BLaER1 (cell line): ENCODE measurements at regions not wholly inside any gene's neighbourhood (a gene's known extent, or its start where the extent isn't known, plus 50 kb on each side); places are given as distances from the start of the nearest gene placed in this dataset.

Source experiments
- H3K27ac ChIP-seq: shearing (Covaris generic); formaldehyde crosslinking; 2 replicates; pipeline ENCODE4 v1.8.1; 2022
- H3K27me3 ChIP-seq: shearing (Covaris generic); formaldehyde crosslinking; 2 replicates; pipeline ENCODE4 v1.8.1; 2022
- H3K36me3 ChIP-seq: shearing (Covaris generic); formaldehyde crosslinking; 2 replicates; pipeline ENCODE4 v1.8.1; 2022
- H3K4me1 ChIP-seq: shearing (Covaris generic); formaldehyde crosslinking; 2 replicates; pipeline ENCODE4 v1.8.1; 2022
- H3K4me2 ChIP-seq: shearing (Covaris generic); formaldehyde crosslinking; 2 replicates; pipeline ENCODE4 v1.8.1; 2022
- H3K4me3 ChIP-seq: shearing (Covaris generic); formaldehyde crosslinking; 2 replicates; pipeline ENCODE4 v1.8.1; 2022
- H3K9ac ChIP-seq: shearing (Covaris generic); formaldehyde crosslinking; 2 replicates; pipeline ENCODE4 v1.8.1; 2022
- H3K9me3 ChIP-seq: shearing (Covaris generic); formaldehyde crosslinking; 2 replicates; pipeline ENCODE4 v1.8.1; 2022
- H4K20me1 ChIP-seq: shearing (Covaris generic); formaldehyde crosslinking; 2 replicates; pipeline ENCODE4 v1.8.1; 2022
- Cebpa-rat ChIP-seq: shearing (Covaris generic); IDR thresholded peaks from 2 replicates; pipeline ENCODE4 v1.8.1; 2022

DNA sequence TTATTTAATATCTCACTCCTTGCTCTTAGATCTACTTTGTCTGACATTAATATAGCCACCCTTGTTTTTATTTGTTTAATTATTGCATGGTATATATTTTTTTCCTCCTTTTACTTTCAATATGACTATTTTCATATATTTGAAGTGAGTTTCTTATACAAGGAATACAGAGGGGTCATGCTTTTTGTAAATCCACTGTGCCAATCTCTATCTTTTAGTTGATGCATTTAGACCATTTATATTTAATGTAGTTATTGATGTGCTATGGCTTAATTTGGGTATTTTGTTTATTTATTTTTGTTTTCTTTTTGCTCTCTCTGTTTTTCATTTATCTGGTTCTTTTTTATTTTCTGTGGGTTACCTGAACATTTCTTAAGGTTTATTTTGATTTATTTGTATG is 750.6 kb downstream of the TMEM182 start:
- no peak overlapping the region for H3K9ac ChIP-seq
- H3K27me3 ChIP-seq: no peaks in the 10 kb centered on the region
- H3K4me3 ChIP-seq: no peak overlapping the region
- H3K9me3 ChIP-seq: no peaks in the 10 kb centered on the region
- H4K20me1 ChIP-seq: no peaks in the 10 kb centered on the region
- H3K4me2 ChIP-seq: no peak overlapping the region
- no peak overlapping the region for H3K27ac ChIP-seq
- TF ChIP-seq Cebpa-rat: no peak
- H3K4me1 ChIP-seq: no peaks in the 10 kb centered on the region
- no peaks in the 10 kb centered on the region for H3K36me3 ChIP-seq

DNA sequence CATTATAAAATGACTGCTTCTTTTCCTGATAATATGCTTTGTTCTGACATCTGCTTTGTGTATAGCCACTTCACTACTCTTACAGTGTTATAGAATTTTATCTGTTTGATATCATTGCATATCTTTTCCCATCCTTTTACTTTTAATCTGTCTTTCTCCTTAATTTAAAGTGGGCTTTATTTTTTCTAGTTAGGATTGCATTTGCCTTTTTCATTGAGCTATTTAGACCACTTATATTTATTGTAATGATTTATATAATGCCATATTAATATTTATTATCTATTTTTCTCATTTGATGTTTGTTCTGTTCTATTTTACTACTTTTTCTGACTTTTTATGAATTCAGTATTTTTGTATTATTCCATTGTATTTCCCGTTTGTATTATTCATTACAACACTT is 758.7 kb downstream of the TMEM182 start:
- no peak overlapping the region for H3K4me3 ChIP-seq
- no peak overlapping the region for H3K9ac ChIP-seq
- H3K4me2 ChIP-seq: no peak overlapping the region
- H3K4me1 ChIP-seq: no peaks in the 10 kb centered on the region
- no peaks in the 10 kb centered on the region for H3K36me3 ChIP-seq
- no peak overlapping the region for H3K27ac ChIP-seq
- H4K20me1 ChIP-seq: no peaks in the 10 kb centered on the region
- no peak for TF ChIP-seq Cebpa-rat
- no peaks in the 10 kb centered on the region for H3K27me3 ChIP-seq
- H3K9me3 ChIP-seq: no peaks in the 10 kb centered on the region

DNA sequence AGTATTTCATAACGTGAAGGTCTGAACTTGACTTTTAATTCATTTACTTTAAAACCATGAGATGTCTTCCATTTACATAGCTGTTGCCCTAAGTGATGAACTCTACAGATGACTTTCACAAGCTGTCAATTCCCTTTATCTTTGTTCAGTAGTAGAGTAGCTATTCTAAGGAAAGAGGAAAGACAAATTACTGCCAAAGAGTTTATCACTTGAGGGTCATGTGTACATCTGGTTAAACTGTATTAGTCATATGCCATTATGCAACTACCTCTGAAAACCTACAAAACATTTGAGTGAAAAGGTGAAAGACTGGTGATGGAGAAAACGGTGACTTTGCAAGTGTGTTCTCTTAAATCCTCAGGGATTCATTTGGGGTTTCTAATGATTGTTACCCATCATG is 763.9 kb downstream of the TMEM182 start:
- Histone ChIP-seq H3K9ac (no peak overlapping the region), H3K4me3 (no peak overlapping the region), H3K4me1 (no peaks in the 10 kb centered on the region), H3K4me2 (no peak overlapping the region), H3K27ac (no peak overlapping the region), H4K20me1 (no peaks in the 10 kb centered on the region), H3K27me3 (no peaks in the 10 kb centered on the region), H3K9me3 (no peaks in the 10 kb centered on the region), H3K36me3 (no peaks in the 10 kb centered on the region)
- TF ChIP-seq Cebpa-rat: no peak

DNA sequence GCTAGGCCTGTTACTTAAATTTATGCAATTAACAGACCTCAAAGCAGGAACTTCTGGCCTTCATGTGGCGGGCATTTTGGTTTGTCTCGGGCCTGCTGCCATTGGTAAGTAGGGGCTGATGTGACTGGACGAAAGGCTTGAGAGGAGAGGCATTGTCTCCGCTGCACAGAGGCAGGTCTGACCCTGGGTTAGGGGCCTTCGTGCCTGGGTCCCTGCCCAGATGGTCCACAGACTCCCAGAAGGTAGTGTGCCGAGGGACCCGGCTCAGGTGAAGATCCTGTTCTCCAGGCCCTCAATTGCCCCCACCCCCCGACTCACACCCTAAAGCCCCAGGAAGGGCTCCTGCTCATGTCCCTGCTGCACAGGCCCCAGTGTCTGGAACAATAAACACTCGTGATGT is 764.9 kb downstream of the TMEM182 start:
- Histone ChIP-seq H3K9ac (no peak overlapping the region), H3K36me3 (no peaks in the 10 kb centered on the region), H3K4me1 (no peaks in the 10 kb centered on the region), H3K4me3 (no peak overlapping the region), H3K4me2 (no peak overlapping the region), H4K20me1 (no peaks in the 10 kb centered on the region), H3K27me3 (no peaks in the 10 kb centered on the region), H3K27ac (no peak overlapping the region), H3K9me3 (no peaks in the 10 kb centered on the region)
- no peak for TF ChIP-seq Cebpa-rat

DNA sequence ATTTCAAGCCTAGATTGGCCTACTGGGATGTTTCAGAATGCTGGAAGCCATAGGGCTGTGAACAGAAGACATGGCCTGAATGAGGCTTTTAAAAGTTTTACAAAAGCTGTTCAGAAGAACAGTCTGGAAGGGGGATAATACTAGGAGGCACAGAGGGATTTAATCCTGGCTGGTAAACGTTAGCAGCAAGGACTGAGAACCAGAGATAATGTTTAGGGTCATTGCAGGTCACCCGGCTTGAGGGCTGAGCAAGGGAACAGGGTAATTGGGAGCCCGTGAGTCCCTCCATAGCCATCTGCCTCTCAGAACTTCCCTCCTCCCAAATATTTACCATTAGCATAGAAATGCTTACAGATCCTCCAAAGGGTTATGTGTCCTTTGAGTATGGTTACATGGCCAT is 765.4 kb downstream of the TMEM182 start:
- Histone ChIP-seq H3K4me1 (no peaks in the 10 kb centered on the region), H3K27me3 (no peaks in the 10 kb centered on the region), H4K20me1 (no peaks in the 10 kb centered on the region), H3K9ac (no peak overlapping the region), H3K27ac (no peak overlapping the region), H3K36me3 (no peaks in the 10 kb centered on the region), H3K4me2 (no peak overlapping the region), H3K4me3 (no peak overlapping the region), H3K9me3 (no peaks in the 10 kb centered on the region)
- no peak for TF ChIP-seq Cebpa-rat

DNA sequence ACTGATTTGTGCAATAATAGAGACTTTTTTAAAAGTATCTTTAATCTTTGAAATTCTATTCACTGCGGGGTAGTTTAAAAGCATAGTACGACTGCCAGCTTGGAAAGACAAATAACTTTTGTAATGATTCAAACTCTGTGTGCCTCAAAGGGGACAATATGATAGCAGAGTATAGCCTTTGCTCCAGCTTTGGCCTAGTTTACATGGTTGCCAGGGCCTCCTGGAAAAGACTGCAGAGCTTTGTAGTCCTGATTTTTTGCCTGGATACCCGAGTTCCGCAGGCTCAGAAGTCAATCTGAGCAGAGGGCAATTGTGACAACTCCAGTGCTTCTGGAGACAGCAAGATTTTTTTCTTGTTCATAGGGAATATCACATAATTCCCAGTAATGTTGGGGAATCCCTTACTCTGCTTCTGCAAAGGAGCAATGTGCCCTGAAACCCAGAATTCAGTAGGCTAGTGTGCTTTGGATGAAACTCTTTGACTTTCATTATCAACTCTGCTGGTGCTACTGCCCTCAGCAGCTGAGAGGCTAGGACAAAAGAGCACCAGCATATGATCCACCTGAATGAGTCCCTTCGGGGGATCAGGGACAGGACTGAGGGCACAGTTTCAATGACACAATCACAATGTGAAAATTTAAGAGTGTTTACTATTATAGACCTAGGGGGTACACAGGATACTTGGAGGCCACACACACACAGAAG is 768.1 kb downstream of the TMEM182 start:
- Histone ChIP-seq H3K9me3 (no peaks in the 10 kb centered on the region), H3K9ac (no peak overlapping the region), H4K20me1 (no peaks in the 10 kb centered on the region), H3K27me3 (no peaks in the 10 kb centered on the region), H3K4me3 (no peak overlapping the region), H3K36me3 (no peaks in the 10 kb centered on the region), H3K4me2 (no peak overlapping the region), H3K27ac (no peak overlapping the region), H3K4me1 (no peaks in the 10 kb centered on the region)
- TF ChIP-seq Cebpa-rat: no peak

DNA sequence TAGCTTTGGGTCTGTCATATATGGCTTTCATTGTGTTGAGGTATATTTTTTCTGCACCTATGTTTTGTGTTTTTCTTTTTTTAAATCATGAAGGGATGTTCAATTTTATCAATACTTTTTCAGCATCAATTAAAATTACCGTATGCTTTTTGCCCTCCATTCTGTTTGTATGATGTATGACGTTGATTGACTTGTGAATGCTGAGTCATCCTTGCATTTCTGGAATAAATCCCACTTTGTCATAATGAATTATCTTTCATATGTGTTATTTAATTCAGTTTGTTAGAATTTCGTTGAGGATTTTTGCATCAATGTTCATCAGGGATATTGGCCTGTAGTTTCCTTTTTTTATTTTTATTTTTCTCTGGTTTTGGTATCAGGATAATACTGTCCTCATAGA is 790.9 kb downstream of the TMEM182 start:
- Histone ChIP-seq H3K9me3 (no peaks in the 10 kb centered on the region), H3K27me3 (no peaks in the 10 kb centered on the region), H3K4me3 (no peak overlapping the region), H3K9ac (no peak overlapping the region), H4K20me1 (no peaks in the 10 kb centered on the region), H3K4me2 (no peak overlapping the region), H3K36me3 (no peaks in the 10 kb centered on the region), H3K4me1 (no peaks in the 10 kb centered on the region), H3K27ac (no peak overlapping the region)
- no peak for TF ChIP-seq Cebpa-rat

DNA sequence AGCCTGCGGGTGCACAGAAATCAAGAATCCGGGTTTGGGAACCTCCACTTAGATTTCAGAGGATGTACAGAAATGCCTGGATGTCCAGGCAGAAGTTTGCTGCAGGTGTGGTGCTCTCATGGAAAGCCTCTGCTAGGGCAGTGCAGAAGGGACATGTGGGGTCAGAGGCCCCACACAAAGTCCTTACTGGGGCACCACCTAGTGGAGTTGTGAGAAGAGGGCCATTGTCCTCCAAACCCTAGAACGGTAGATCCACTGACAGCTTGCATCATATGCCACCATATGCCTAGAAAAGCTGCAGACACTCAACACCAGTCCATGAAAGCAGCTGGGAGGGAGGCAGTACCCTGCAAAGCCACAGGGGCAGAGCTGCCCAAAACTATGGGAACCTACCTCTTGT is 833.0 kb downstream of the TMEM182 start:
- Histone ChIP-seq H3K27ac (no peak overlapping the region), H3K4me1 (no peaks in the 10 kb centered on the region)
- no peak for TF ChIP-seq Cebpa-rat

DNA sequence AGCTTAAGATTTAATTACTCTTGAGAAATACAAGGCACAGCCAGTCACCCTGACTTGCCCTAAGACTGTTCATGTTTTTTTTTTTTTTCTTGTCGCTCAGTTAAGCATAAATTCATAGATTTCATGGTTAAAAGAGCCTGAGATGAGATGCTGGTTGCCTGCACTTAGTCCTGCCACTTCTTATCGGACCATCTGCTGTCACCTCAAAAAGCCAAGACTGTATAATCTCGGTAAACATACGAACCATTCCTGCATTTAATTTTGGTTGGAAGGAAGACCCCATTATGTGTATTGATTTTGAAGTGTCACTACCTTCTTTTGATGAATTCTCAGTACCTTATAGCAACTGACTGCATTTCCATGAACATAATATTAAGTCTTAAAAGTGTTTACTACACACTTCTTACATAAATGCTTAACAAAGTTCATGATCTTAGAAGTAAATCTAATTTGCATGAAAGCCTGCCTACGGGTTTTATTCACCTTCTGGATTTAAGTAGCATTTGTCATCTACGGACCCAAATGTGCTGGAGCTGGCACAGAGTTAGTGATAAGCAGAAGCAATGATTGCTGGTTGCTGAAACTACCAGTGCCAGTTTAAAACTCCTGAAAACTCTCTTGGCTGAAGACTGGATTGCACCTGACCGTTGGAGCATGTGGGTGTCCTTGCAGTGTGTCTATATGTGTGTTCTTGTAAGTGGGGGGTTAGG is 843.4 kb downstream of the TMEM182 start:
- Histone ChIP-seq H3K27ac (no peak overlapping the region), H3K9me3 (no peaks in the 10 kb centered on the region; the same call in 1 of the 2 replicates), H3K4me3 (no peak overlapping the region), H3K9ac (no peak overlapping the region), H3K27me3 (no peaks in the 10 kb centered on the region), H3K4me2 (no peak overlapping the region), H3K36me3 (no peaks in the 10 kb centered on the region), H4K20me1 (no peaks in the 10 kb centered on the region), H3K4me1 (no peaks in the 10 kb centered on the region)
- no peak for TF ChIP-seq Cebpa-rat

More for the DNA sequence above, 833.0 kb downstream of the TMEM182 start:
- H3K9me3 ChIP-seq: peaks cover 23% of the 10 kb centered on the region
- no peak overlapping the region for H3K4me2 ChIP-seq
- H4K20me1 ChIP-seq: no peaks in the 10 kb centered on the region
- H3K4me3 ChIP-seq: no peak overlapping the region
- H3K36me3 ChIP-seq: no peaks in the 10 kb centered on the region
- no peaks in the 10 kb centered on the region for H3K27me3 ChIP-seq
- no peak overlapping the region for H3K9ac ChIP-seq

DNA sequence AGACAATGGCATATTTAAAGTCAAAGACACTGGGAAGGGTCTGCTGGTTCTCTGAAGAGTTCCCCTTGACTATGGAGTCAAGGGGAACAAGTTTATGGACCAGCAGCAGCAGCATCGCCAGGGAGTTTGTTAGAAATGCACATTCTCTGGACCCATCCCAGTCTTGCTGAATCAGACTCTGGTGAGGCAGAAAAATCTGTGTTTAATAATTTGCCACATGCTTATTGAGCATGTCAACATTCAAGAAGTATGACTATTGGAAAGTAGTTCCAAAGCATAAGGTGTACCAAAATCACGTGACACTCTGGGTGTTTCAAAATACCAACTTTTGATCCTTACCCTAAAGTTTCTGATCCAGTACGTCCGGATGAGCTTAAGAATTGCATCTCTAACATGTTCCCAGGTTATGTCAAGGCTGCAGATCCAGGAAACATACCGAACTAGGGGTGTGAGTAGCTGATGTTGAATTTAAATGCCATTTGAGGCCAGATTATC is 853.8 kb downstream of the TMEM182 start:
- no peak overlapping the region for H3K9ac ChIP-seq
- no peak overlapping the region for H3K27ac ChIP-seq
- no peak overlapping the region for H3K4me2 ChIP-seq
- H3K4me3 ChIP-seq: no peak overlapping the region
- H3K27me3 ChIP-seq: no peaks in the 10 kb centered on the region
- peaks cover 7% of the 10 kb centered on the region; the same call in 1 of the 2 replicates for H3K9me3 ChIP-seq
- H4K20me1 ChIP-seq: no peaks in the 10 kb centered on the region
- no peaks in the 10 kb centered on the region for H3K36me3 ChIP-seq
- H3K4me1 ChIP-seq: no peaks in the 10 kb centered on the region
- no peak for TF ChIP-seq Cebpa-rat
